ENCODE measurements at regions not wholly inside any gene's neighbourhood (a gene's known extent, or its start where the extent isn't known, plus 50 kb on each side); places are given as distances from the start of the nearest gene placed in this dataset.

DNA sequence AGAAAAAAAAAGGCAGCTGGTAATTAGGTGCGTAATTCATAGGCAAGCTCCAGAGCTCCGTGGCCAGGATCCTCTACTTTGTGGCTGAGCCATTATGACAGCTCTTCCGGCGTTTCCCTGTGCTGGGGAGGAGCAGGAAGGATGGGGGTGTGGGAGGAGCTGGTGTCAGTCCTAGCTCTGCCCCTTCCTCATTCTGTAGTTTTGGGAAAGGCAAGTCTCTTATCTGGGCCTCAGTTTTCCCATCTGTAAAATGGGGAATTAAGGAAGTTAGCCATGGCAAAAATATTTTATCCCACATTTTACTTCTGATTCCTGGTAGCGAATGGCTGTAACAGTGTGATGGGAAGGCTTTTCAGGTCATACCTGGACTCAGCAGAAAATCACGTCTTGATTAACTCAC lies 81.1 kb downstream of the SEC61B start:
- Histone ChIP-seq H3K27ac (no peak overlapping the region), H3K9me3 (no peaks in the 10 kb centered on the region), H3K36me3 (no peaks in the 10 kb centered on the region), H3K4me1 (no peaks in the 10 kb centered on the region), H3K27me3 (no peaks in the 10 kb centered on the region), H3K4me3 (no peak overlapping the region)
- no peak for DNase-seq
- TF ChIP-seq POLR2A (IDR thresholded peaks at IDR 0.05): no peak
- TF ChIP-seq, protein P1, sequence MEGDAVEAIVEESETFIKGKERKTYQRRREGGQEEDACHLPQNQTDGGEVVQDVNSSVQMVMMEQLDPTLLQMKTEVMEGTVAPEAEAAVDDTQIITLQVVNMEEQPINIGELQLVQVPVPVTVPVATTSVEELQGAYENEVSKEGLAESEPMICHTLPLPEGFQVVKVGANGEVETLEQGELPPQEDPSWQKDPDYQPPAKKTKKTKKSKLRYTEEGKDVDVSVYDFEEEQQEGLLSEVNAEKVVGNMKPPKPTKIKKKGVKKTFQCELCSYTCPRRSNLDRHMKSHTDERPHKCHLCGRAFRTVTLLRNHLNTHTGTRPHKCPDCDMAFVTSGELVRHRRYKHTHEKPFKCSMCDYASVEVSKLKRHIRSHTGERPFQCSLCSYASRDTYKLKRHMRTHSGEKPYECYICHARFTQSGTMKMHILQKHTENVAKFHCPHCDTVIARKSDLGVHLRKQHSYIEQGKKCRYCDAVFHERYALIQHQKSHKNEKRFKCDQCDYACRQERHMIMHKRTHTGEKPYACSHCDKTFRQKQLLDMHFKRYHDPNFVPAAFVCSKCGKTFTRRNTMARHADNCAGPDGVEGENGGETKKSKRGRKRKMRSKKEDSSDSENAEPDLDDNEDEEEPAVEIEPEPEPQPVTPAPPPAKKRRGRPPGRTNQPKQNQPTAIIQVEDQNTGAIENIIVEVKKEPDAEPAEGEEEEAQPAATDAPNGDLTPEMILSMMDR (IDR thresholded peaks at IDR 0.05): no peak

DNA sequence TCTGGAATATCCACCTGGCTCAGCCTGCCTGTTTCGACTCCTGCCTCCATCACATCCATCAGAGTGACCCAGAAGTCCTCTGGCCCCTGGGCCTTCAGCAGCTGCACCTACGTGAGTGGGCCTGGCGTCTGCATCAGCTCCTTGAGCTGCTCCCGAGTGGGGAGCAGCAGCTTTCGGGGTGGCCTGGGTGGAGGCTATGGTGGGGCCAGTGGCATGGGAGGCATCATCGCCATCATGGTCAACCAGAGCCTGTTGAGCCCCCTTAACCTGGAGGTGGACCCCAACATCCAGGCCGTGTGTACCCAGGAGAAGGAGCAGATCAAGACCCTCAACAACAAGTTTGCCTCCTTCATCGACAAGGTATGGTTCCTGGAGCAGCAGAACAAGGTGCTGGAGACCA lies 83.0 kb downstream of the SEC61B start:
- DNase-seq: no peak
- Histone ChIP-seq H3K27me3 (no peaks in the 10 kb centered on the region), H3K9me3 (no peaks in the 10 kb centered on the region), H3K36me3 (no peaks in the 10 kb centered on the region), H3K4me1 (no peaks in the 10 kb centered on the region), H3K4me3 (no peak overlapping the region), H3K27ac (no peak overlapping the region)
- no peak for TF ChIP-seq POLR2A (IDR thresholded peaks at IDR 0.05)
- TF ChIP-seq, protein P1 (IDR thresholded peaks at IDR 0.05): no peak

DNA sequence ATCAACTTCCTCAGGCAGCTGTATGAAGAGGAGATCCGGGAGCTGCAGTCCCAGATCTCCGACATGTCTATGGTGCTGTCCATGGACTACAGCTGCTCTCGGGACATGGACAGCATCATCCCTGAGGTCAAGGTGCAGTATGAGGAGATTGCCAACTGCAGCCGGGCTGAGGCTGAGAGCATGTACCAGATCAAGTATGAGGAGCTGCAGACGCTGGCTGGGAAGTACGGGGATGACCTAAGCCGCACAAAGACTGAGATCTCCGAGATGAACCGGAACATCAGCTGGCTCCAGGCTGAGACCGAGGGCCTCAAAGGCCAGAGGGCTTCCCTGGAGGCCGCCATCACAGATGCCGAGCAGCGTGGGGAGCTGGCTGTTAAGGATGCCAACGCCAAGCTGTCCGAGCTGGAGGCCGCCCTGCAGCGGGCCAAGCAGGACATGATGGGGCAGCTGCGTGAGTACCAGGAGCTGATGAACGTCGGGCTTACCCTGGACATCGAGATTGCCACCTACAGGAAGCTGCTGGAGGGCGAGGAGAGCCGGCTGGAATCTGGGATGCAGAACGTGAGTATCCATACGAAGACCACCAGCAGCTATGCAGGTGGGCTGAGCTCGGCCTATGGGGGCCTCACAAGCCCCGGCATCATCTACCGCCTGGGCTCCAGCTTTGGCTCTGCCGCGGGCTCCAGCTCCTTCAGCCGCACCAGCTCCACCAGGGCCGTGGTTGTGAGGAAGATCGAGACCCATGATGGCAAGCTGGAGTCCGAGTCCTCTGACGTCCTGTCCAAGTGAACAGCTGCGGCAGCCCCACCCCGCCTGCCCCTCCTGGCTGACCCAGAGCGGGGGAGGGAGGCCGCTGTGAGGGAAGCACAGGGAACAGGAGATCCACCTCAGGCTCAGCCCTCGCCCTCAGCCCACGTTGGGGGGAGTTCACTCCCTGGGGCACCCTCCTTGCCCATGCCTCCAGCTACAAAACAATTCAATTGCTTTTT lies 84.0 kb downstream of the SEC61B start:
- Histone ChIP-seq H3K36me3 (no peaks in the 10 kb centered on the region), H3K27ac (no peak overlapping the region), H3K9me3 (no peaks in the 10 kb centered on the region), H3K27me3 (no peaks in the 10 kb centered on the region), H3K4me3 (no peak overlapping the region), H3K4me1 (no peaks in the 10 kb centered on the region)
- TF ChIP-seq, protein P1 (IDR thresholded peaks at IDR 0.05): no peak
- TF ChIP-seq POLR2A (IDR thresholded peaks at IDR 0.05): no peak
- no peak for DNase-seq

DNA sequence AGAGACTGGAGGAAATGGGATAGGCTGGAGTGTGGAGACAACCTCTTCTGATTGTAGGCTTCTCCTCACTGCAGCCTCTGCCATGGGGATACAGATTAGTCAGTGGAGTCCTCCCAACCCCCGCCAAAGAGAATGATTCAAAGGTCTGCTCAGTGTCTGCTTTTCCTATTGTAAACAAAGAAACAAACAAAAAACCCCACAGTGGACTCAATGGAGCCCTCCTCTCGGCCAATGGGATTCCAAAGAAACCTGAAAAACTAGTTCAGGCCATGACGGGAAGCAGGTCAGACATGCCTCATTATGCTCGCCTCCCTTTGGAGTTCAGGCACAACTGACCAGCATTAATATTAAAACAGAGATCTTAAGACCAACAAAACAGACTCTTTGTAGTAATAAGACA lies 85.8 kb downstream of the SEC61B start:
- TF ChIP-seq, protein P1 (IDR thresholded peaks at IDR 0.05): no peak
- TF ChIP-seq POLR2A (IDR thresholded peaks at IDR 0.05): no peak
- Histone ChIP-seq H3K36me3 (no peaks in the 10 kb centered on the region), H3K4me1 (no peaks in the 10 kb centered on the region), H3K9me3 (no peaks in the 10 kb centered on the region), H3K4me3 (no peak overlapping the region), H3K27ac (no peak overlapping the region), H3K27me3 (no peaks in the 10 kb centered on the region)
- no peak for DNase-seq

DNA sequence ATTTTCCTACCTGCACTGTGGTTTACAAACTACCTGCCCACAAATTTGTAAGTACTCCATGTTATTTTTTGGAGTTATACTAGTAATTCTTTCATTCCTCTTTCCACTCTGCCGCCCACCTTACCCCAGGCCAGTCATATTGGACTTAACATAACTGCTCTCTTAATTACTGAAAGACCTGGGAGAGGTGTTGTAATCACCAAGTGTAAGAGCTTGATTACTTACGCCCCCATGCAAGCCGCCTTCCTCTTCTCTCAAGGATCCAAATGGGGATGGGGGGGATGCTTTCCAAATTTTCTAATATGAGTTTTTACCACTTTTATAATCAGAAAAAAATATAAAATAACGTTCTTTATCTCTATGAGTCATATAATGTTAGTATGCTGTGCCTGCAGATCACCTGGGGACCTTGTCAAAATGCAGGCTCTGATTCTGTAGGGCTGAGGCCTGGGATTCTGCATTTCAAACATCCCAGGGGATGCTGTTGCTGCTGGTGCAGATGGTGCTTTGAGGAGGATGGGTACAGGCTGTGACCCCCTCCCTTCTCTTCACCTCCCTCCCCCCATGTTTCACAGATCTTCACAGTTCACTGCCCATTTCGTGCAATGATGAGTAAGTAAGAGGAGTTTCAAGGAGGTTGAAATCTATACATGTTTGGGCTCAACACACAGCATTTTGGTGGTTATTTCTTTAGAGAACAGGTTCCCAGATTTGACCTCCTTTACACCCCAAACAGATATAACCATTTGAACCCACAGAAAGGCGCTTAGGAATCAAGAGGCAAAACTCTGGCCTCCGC lies 87.3 kb downstream of the SEC61B start:
- TF ChIP-seq, protein P1 (IDR thresholded peaks at IDR 0.05): no peak
- no peak for TF ChIP-seq POLR2A (IDR thresholded peaks at IDR 0.05)
- Histone ChIP-seq H3K4me1 (no peaks in the 10 kb centered on the region), H3K36me3 (no peaks in the 10 kb centered on the region)

More for the DNA sequence above, 87.3 kb downstream of the SEC61B start:
- DNase-seq: no peak
- Histone ChIP-seq H3K9me3 (no peaks in the 10 kb centered on the region), H3K27me3 (no peaks in the 10 kb centered on the region), H3K4me3 (no peak overlapping the region), H3K27ac (no peak overlapping the region)
